SW480 (cell line): ENCODE measurements at regions not wholly inside any gene's neighbourhood (a gene's known extent, or its start where the extent isn't known, plus 50 kb on each side); places are given as distances from the start of the nearest gene placed in this dataset.
A peak's percentile ranks its signal among the peaks of the same experiment; 100 is the strongest.

ENCODE experiments used
- DNase-seq: peaks from one replicate; pipeline ENCODE4 v3.0.0-alpha.2; 2016; ENCODE audit warnings: low spot score

DNA sequence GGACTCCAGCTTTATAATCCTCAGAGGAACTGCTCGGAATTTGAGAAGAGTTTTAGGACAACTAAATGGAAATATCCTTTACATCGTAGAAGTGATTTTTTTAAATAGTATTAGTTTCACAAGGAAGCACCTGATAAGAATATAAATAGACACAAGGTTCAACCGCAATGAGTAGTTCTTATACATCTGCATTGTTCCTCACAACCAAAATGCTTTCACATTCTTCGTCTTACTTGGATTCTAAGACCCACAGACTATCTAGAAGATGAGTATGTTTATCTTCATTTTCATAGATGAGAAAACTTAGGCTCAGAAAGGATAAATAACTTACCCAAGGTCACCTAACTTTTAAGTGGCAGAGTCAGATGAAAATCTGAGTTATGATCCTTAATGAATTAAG is 469.0 kb downstream of the GALC start:
- no peak for DNase-seq

DNA sequence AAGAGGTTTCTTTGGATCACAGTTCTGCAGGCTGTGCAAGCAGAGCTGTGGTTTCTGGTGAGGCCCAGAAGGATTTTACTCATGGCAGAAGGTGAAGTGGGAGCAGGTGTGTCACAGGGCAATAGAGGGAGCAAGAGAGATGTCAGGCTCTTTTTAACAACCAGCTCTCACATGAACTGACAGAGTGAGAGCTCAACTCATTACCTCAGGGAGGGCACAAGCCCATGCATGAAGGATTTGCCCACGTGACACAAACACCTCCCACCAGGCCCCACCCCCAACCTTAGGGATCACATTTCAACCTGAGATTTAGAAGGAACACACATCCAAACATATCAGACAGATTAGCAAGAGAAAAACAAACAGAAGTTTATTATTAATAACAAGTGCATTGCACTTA is 470.4 kb downstream of the GALC start:
- peak; percentile 21 for DNase-seq

DNA sequence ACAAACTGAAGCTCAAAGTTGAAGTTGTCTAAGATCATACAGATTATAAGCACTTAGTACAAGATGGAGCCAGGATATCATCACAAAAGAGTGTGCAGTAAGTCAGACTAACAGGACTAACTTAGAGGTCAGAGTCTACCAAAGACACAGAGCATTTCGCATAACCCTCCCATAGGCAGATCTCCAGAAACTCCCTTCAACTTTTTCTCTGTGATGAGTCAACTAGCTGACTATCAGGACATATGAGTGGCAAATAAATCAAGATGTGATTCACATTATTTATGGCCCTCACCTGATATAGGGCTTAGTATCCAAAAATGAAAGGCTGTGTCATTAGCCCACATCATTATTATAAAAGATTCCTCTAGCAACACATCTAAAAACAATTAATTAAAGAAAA is 484.6 kb downstream of the GALC start:
- DNase-seq = no peak

DNA sequence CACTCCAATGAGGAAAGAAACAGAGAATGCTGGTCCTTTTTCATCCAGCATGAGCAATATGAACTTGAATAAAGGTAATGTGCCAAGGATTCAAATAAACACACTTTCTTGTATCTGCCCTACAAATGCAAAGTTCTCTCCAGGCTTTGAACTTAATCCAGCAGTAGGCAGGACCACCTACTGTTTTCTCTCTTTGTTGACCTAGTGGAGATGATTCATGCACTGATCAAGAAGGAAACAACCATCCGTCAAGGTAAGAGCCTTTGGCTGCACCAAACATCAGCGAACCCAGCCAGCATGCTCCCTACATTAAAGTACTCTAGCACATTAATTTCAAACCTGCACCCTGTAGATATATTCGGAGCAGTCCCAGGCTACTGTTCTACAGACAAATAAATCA is 489.3 kb downstream of the GALC start:
- no peak for DNase-seq

DNA sequence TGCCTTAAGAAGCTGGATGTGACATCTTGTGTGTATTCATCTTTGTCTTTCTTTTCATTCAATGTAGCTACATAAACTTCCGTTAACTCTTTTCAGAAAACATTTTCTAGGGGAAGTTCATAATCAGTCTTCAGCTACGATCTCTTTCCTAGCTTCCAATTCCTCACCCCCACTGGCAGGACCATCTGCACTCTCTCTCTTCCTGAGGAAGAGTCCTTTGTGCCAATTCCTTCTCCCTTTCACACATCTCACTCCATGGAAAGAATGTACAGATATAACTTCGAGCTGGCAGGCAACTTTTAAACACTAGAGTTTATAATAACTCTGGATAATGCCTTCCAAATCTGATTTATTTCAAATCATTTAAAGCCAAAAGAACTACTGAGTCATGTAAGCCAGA is 495.7 kb downstream of the GALC start:
- DNase-seq = no peak

DNA sequence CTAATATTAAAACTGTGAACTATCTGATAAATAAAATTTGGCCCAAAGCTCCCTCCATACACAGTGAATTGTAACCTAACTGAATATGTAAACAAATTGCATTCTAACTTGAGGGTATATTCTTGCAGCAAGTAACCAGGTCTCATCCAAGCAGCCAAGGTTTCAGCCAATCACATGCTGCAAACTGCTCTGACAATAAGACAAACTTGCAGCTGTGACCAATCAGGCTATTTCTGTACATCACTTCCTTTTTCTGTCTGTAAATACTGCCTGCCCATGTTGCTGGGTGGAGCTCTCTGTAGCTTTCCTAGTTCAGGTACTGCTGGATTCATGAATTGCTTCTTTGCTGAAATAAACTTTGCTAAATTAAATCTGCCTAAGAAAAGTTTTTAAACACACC is 499.0 kb downstream of the GALC start:
- DNase-seq = no peak

DNA sequence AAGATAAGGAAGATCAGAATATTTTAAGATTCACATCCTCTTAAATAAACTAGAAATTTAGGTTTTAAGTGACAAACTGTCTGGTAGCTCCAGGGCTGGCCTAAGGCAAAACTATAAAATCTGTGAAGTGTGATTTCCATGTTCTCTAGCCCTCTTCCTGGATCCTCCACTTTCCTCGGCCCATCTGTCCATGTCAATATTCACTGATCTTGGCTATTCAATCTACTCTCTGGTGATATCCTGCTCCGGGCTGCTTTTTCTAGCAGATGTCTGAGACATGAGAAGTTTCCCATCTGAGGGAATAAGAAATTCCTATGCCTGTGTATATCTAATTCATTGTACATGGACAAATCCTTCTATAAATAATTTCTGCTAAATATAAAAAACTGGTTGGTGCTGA is 500.4 kb downstream of the GALC start:
- no peak for DNase-seq

DNA sequence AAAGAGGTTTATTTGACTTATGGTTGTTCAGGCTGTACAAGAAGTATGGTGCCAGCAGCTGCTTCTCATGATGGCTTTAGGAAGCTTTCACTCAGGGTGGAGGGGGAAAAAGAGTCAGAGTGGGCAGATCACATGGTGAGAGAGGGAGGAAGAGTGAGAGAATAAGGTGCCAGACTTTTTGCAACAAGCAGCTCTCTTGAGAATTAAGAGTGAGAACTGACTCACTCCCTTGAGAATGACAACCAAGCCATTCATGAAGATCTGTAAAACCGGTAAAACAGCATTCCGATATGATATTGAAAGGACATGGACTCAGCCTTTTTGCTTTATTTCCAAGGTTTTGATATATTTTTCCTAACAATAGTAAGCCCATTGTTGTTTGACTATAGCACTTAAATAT is 501.2 kb downstream of the GALC start:
- no peak for DNase-seq

DNA sequence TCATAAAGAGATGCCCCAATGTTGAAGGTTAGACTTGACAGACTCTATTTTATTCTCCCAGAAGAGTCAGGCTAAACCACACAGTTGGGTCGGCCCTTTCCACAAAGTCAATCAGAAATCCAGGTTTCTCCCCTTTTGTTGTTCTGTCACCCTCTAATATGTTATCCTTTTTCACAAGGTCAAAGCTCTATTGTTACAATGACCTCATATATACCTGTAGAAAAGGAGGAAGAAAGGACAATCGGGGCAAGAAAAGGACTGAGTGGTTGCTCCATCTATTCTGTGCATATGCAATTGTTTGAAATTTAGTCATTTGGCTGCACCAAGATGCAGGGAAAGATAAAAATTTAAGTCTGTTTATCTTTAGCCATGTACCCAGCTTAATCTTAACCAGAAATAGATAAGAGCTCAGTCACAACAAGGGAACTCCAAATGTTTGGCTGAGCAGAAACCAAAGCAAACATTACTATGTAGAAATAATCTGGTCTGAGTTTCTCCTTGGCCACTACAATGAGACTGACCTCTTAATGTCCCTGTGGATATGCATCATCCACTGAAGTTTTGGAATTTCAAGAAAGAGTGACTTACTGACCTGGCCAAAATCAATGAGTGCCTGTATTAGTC is 503.7 kb downstream of the GALC start:
- no peak for DNase-seq

DNA sequence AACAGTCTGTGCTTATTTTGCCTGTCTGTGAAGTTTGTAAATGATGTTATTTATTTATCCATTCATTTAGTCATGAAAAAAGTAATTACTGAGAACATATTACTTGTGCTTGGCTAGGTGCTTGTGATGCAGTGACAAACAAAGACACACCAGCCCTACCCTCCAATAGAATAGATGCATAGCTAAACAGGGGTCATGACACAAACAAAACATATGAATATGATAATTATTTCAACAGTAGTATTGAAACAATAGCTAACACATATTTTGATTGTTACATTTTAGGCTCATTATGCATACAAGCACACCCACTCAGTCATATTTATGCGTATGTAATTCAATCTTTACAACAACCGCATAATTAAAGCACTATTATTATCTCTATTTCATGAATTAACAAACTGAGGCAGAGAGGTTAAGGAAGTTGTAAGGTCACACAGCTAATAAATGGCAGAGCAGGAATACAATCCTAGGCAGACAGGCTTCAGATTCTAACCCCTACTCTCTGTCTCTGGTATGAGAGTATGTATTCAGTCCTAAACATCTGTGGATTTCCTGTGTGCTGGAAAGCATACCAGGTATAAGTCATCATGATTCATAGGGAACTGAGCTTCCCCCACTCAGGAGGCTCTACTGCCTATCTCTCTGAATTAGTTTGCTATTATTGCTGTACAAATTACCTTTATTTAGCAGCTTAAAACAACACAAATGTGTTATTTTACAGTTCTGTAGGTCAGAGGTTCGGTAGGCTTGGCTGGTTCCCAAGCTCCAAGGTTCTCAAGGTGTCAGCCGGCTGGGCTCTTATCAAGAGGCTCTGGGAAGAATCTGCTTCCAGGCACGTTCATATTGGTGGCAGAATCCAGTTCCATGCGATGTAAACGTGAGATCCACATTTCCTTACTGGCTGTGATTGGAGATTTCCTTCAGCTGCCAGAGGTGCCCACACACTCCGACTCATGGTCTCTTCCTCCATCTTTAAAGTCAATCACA is 509.4 kb downstream of the GALC start:
- DNase-seq = no peak

DNA sequence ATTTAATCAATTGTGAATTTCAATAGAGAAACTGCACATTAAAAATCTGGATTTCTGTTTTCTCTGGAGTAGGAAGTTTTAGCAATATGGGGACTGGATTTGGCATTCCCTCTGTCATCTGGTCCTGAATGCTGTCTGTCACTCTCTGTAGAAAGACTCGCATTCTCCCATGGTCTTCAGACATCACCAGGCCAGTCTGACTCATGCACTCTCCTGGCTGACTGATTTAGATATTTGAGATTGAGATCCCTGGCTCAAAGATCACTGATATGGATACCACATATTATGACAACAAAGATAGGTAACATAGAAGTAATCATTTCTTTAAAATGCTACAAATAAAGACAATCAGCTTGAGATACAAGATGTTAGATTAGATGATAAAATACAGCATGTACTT is 524.5 kb downstream of the GALC start:
- no peak for DNase-seq

DNA sequence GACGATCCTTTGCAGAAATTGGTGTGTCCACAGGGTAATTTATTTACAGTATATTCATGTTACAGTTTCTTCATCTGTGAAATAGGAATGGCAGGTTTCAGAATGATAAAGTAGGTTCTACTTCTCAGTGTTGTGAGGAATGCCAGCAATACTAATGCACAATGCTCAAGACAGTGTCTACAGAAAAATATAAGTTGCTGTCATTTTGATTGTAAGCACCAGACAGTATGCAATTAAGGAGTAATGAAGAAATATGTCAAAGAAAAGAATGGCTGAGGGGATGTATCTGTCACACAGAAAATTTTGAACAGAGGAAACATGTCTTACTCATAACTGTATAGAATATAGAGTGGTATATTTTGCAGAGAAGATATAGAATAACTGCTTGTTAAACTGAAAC is 525.4 kb downstream of the GALC start:
- DNase-seq = no peak

DNA sequence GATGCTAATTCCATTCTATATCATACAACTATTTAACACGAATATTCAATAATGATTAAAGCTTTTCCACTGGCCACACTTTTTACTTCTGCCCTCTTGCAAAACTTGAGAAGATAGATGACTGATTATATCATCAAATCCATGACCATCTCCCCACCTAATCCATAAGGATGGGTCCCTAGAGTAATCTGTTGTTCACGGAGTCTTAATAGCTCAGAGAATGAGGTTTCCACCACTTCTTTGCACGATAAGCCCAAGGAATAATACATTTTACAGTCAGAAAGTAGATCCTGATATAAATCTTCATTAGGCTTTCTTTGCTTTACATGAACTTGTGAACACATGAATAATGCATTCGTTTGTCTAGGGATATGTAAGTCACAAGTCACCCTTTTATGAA is 527.2 kb downstream of the GALC start:
- no peak for DNase-seq

DNA sequence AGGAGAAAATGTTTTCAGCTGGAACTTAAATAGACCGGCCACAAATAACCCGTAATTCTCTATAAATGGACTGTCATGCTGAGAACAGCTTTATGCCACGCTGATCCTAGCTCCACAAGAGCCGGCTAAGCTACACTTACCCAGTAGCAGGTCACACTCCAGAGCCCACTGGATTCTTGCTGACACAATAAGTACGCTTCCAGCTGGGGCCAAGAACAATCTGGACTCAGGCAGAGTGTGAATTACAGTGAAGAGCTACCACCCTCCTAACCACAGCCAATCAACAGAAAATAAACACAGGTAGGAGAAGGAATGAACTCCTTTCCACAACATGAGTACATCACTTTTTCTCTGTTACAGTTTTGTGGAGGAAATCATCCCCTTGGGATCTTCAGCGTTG is 531.3 kb downstream of the GALC start:
- no peak for DNase-seq

DNA sequence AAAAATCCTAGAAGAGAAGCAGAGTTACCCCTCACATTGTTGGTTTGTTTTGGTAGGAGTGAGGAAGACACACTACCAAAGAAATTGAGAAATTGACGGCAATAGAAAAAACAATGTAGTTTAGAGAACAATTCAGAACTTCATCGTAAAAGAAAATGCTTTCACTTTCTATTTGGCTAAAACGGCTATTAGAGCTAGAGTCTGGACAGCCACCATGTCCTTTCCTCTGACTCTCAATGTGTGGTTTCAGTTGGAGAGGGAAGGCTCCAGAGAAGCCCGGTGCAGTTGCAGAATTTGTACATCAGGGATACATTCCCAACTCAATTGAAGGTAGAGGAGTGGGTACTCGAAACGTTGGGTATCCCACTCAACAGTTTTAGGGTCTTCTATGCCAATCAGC is 535.3 kb downstream of the GALC start:
- peak; percentile 14 for DNase-seq

DNA sequence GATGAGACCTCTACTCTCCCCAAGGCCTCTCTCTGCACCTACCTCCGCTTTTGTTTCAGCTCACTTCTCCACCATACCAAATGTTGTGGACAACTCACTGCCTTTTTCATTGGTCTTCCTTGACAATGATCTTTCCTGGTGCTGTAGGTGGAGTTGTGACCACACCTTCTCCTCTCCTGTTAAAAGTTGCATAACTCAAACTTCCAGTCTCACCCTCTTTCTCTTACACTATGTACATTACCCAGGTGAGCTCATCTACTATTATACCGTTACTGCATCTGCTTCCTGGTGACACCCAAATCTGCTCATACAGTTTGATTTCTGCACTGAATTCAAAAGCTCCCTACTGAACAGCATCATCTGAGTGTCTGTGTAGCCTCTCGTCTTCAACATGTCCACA is 542.8 kb downstream of the GALC start:
- no peak for DNase-seq

DNA sequence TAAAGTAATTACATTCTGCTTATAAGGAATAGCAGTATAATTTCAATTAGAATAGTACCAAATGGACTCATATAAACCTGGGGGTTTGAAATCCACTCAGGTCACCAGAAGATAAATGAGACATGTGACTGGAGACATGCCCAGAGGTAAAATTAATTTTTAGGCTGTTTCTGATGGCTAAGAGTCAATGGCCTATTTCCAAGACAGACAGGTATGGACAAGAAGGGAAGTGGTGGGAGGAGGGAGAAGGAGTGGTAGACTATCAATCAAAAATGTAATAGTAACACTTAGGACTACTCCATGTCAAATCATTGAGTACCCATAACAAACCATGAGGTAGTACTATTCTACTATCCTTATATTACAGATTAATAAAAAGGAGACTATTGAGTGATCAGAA is 544.0 kb downstream of the GALC start:
- no peak for DNase-seq

DNA sequence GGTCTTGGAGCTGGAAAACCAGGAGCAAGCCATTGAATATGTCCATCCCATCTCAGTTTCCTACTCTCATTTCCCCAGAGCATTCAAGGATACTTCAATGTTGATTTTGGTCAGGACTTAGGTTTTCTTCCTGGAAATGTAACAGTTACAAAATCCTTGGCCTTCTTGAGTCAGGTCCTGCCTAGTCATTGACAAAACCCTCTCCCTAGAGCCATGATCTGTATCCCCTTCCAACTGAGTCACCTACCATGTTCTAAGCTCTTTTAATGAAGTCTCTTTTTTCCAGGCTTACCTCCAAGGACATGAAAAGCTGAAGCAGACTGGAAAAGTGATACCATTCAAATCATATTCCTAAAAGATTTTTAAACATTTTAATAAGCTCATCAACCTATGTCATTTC is 549.2 kb downstream of the GALC start:
- DNase-seq = no peak

DNA sequence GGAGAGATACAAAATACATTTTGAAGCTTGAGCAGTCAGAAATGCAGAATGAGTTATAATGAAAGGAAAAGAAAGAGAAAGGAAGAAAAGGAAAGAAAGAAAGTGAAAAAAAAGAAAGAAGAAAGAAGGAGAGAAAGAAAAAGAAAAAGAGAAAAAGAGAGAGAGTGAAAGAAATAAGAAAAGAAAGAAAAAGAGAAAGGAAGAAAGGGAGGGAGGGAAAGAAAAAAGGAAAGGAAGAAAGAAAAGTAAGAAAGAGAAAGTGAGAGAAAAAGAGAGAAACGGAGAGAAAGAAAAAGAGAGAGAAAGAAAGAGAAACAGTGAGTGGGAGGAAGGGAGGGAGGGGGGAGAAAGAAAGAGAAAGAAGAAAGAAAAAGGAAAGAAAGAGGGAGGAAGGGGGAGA is 549.9 kb downstream of the GALC start:
- no peak for DNase-seq

DNA sequence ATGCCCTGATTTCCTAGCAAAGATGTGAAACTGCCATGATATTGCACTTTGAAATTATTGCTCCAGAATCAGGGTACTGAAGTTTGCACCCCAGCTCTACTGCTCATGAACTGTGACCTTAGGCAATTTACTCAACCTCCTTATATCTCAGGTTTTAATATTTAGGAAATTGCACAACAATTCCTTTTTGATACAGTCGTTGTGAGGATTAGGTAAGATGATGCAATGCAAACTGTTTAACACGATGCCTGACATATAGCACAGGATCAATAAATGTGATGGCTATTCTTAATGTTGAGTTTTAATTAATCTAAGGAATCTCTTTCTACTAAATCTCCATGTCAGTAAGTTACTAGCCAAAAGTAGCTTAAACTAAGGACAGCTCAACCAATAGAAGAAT is 555.8 kb downstream of the GALC start:
- DNase-seq = no peak

DNA sequence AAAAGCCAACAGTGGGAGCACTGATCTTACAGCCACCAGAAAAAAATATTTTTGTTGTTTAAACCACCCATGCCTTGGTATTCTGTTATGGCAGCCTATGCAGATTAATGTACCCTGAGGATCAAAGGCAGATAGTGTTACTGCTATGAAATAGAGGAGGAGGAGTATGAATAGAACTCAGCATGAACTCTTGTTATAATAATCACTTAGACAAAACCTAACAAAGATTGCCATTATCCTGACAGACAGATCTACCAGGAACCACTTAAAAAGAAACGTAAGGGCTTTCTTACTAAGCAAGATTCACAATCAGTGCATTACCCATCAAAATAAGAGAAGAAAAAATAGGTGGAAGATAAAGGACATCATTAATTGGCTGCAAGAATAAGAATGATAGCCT is 558.3 kb downstream of the GALC start:
- DNase-seq = no peak

DNA sequence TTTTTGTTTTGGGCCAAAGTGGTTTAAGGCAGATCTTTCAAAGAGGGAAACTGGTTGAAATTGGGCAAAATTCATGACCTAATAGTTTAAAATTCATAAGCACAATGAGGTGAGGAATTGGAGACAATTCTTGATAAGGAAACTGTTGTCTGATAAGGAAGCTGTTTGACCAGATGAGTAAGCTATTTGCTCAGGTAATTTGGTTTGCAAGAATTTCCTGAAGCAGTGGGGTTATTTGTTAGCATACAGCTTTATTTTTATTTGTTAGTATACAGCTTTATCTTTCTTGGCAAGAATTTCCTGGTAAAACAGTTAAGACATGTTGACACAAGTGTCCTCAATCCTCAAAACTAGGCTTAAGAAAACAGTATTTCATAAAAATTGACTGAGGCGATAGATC is 559.0 kb downstream of the GALC start:
- DNase-seq = no peak

DNA sequence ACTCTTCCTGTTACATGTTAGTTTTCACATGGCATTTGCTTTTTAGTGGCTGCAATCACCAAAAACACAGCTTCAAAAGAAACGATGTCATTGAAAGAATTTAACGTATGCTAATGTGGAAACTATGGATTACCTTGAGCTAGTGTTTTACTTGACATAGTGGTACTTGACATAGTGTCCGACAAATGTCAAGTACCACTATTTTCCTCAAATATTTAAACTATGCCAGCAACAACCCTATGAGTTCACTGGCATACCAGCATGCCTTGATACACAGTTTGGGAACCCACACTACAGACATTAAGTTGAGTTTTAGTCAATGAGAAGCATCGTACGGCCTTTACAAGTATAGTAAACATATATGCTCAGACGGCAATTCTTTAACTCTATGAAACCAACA is 560.3 kb downstream of the GALC start:
- no peak for DNase-seq

DNA sequence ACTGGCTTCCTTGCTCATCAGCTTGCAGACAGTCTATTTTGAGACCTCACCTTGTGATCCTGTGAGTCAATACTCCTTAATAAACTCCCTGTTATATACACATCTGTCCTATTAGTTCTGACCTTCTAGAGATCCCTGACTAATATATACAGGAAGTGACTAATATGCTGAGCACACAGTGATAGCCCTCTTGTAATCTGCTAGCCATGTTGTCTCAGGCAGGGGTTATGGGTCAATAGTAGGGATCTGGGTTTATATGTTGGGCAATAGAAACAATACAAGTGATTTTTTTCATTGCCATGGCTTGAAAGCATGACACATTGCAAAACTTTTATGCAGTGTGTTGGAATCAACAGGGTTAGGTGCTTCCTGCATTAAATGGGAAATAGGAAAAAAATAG is 562.2 kb downstream of the GALC start:
- no peak for DNase-seq
